H9 (cell line): ENCODE measurements at regions not wholly inside any gene's neighbourhood (a gene's known extent, or its start where the extent isn't known, plus 50 kb on each side); places are given as distances from the start of the nearest gene placed in this dataset.

ENCODE experiments used
- DNase-seq: peaks from one replicate; pipeline ENCODE4 v3.0.0-alpha.2; 2017
- H2AFZ ChIP-seq: one replicate; pipeline ENCODE4 v1.6.1; 2013; ENCODE audit warnings: mild to moderate bottlenecking, low read length, control low read depth, moderate library complexity
- H2AK5ac ChIP-seq: 2 replicates; pipeline ENCODE4 v1.6.1; 2013; ENCODE audit warnings: low read length, control low read depth, mixed read lengths; ENCODE audit not compliant: insufficient read length
- H2BK120ac ChIP-seq: one replicate; pipeline ENCODE4 v1.6.1; 2013; ENCODE audit warnings: low read depth, mild to moderate bottlenecking, low read length, control low read depth, inconsistent platforms; ENCODE audit not compliant: poor library complexity, severe bottlenecking
- H2BK12ac ChIP-seq: 2 replicates; pipeline ENCODE4 v1.6.1; 2013; ENCODE audit warnings: low read length, control low read depth, mixed read lengths, low read depth; ENCODE audit not compliant: insufficient read length
- H2BK15ac ChIP-seq: 2 replicates; pipeline ENCODE4 v1.6.1; 2013; ENCODE audit warnings: low read depth, low read length, control low read depth
- H2BK20ac ChIP-seq: one replicate; pipeline ENCODE4 v1.6.1; 2013; ENCODE audit warnings: low read depth, mild to moderate bottlenecking, low read length, control low read depth, inconsistent platforms; ENCODE audit not compliant: poor library complexity, severe bottlenecking
- H2BK5ac ChIP-seq: 2 replicates; pipeline ENCODE4 v1.6.1; 2013; ENCODE audit warnings: low read length, control low read depth, mixed read lengths; ENCODE audit not compliant: insufficient read length
- H3K14ac ChIP-seq: 2 replicates; pipeline ENCODE4 v1.6.1; 2013; ENCODE audit warnings: low read length, control low read depth; ENCODE audit not compliant: insufficient read depth
- H3K18ac ChIP-seq: 2 replicates; pipeline ENCODE4 v1.6.1; 2013; ENCODE audit warnings: low read depth, mild to moderate bottlenecking, mixed read lengths, low read length, control low read depth; ENCODE audit not compliant: insufficient read length
- H3K23ac ChIP-seq: 2 replicates; pipeline ENCODE4 v1.6.1; 2013; ENCODE audit warnings: low read length, control low read depth, mixed read lengths, low read depth; ENCODE audit not compliant: insufficient read length
- H3K23me2 ChIP-seq: 2 replicates; pipeline ENCODE4 v1.6.1; 2013; ENCODE audit warnings: low read depth, mild to moderate bottlenecking, mixed read lengths, low read length, control low read depth; ENCODE audit not compliant: insufficient read length, poor library complexity, severe bottlenecking
- H3K27ac ChIP-seq: 2 replicates; pipeline ENCODE4 v1.5.1; 2013; ENCODE audit warnings: low read length, control low read depth, mixed read lengths, low read depth; ENCODE audit not compliant: insufficient read length
- H3K27me3 ChIP-seq: 2 replicates; pipeline ENCODE4 v1.6.1; 2013; ENCODE audit warnings: low read length, control low read depth, inconsistent platforms; ENCODE audit not compliant: insufficient read depth
- H3K4ac ChIP-seq: 2 replicates; pipeline ENCODE4 v1.6.1; 2013; ENCODE audit warnings: low read depth, mild to moderate bottlenecking, control low read depth, inconsistent platforms, low read length, moderate library complexity
- H3K4me1 ChIP-seq: 2 replicates; pipeline ENCODE4 v1.6.1; 2013; ENCODE audit warnings: low read length, control low read depth, inconsistent platforms; ENCODE audit not compliant: insufficient read depth
- H3K4me2 ChIP-seq: 2 replicates; pipeline ENCODE4 v1.6.1; 2013; ENCODE audit warnings: low read length, control low read depth, mixed read lengths; ENCODE audit not compliant: insufficient read length, insufficient read depth
- H3K56ac ChIP-seq: 2 replicates; pipeline ENCODE4 v1.6.1; 2013; ENCODE audit warnings: low read depth, mild to moderate bottlenecking, mixed read lengths, low read length, control low read depth; ENCODE audit not compliant: insufficient read length
- H3K79me1 ChIP-seq: 2 replicates; pipeline ENCODE4 v1.6.1; 2013; ENCODE audit warnings: low read depth, mild to moderate bottlenecking, moderate library complexity, low read length, control low read depth, inconsistent platforms; ENCODE audit not compliant: insufficient read depth, poor library complexity, severe bottlenecking
- H3K79me2 ChIP-seq: 2 replicates; pipeline ENCODE4 v1.6.1; 2013; ENCODE audit warnings: low read length, control low read depth, inconsistent platforms; ENCODE audit not compliant: insufficient read depth
- H3K9ac ChIP-seq: 2 replicates; pipeline ENCODE4 v1.6.1; 2013; ENCODE audit warnings: low read length, control low read depth, mixed read lengths; ENCODE audit not compliant: insufficient read length; ENCODE audit errors: extremely low read depth
- H3K9me3 ChIP-seq: one replicate; pipeline ENCODE4 v1.6.1; 2013; ENCODE audit warnings: low read depth, low read length, inconsistent platforms; ENCODE audit not compliant: control insufficient read depth
- H3T11ph ChIP-seq: one replicate; pipeline ENCODE4 v1.6.1; 2013; ENCODE audit warnings: mild to moderate bottlenecking, low read length, control low read depth, inconsistent platforms
- H4K20me1 ChIP-seq: one replicate; pipeline ENCODE4 v1.6.1; 2013; ENCODE audit not compliant: control insufficient read depth, insufficient read length, insufficient read depth
- H4K5ac ChIP-seq: 2 replicates; pipeline ENCODE4 v1.6.1; 2013; ENCODE audit warnings: low read depth, mild to moderate bottlenecking, mixed read lengths, low read length, control low read depth; ENCODE audit not compliant: insufficient read length
- H4K8ac ChIP-seq: replicated peaks from 2 replicates; pipeline ENCODE4 v1.6.1; 2013; ENCODE audit warnings: low read length, control low read depth, mixed read lengths, low read depth; ENCODE audit not compliant: insufficient read length
- H4K91ac ChIP-seq: 2 replicates; pipeline ENCODE4 v1.6.1; 2013; ENCODE audit warnings: low read depth, mild to moderate bottlenecking, moderate library complexity, mixed read lengths, low read length, control low read depth; ENCODE audit not compliant: insufficient read length
- H3K27ac Mint-ChIP-seq, 3 experiments: 2 replicates in 2 of 3; 3 replicates in 1 of 3; pipeline ENCODE4 v1.8.0; 2020 to 2021; ENCODE audit warnings: mixed read lengths in 3 of 3, mild to moderate bottlenecking in 1 of 3, moderate library complexity in 1 of 3
- H3K27me3 Mint-ChIP-seq: 2 replicates; pipeline ENCODE4 v1.8.0; 2021; ENCODE audit warnings: low read depth, mild to moderate bottlenecking, moderate library complexity, mixed read lengths
- H3K36me3 Mint-ChIP-seq, 3 experiments: 2 replicates in 2 of 3; 3 replicates in 1 of 3; pipeline ENCODE4 v1.8.0; 2020 to 2021; ENCODE audit warnings: low read depth in 3 of 3, mixed read lengths in 3 of 3; ENCODE audit not compliant: insufficient read depth in 1 of 3
- H3K4me1 Mint-ChIP-seq, 2 experiments: 2 replicates each; pipeline ENCODE4 v1.8.0; 2020; ENCODE audit warnings: mixed read lengths in 2 of 2
- H3K4me3 Mint-ChIP-seq, 2 experiments: 2 replicates in 1 of 2; 3 replicates in 1 of 2; pipeline ENCODE4 v1.8.0; 2020 to 2021; ENCODE audit warnings: mild to moderate bottlenecking in 2 of 2, mixed read lengths in 2 of 2, moderate library complexity in 1 of 2
- H3K9me3 Mint-ChIP-seq, 2 experiments: 2 replicates in 1 of 2; 3 replicates in 1 of 2; pipeline ENCODE4 v1.8.0; 2020; ENCODE audit warnings: mild to moderate bottlenecking in 2 of 2, mixed read lengths in 2 of 2, moderate library complexity in 1 of 2
- CTCF ChIP-seq: fragments of 200-600 bp; sonication (generic); conservative IDR thresholded peaks from 3 replicates; pipeline ENCODE4 v1.8.0; 2021; ENCODE audit warnings: antibody characterized with exemption, mild to moderate bottlenecking
- WGBS: extraction: QIAGEN DNeasy Blood & Tissue Kit; methylation state at CpG from one replicate; pipeline ENCODE4 v1.1.7; 2013; ENCODE audit warnings: missing lambda C conversion rate, low lambda C conversion rate, mixed read lengths; ENCODE audit not compliant: insufficient read length; ENCODE audit errors: extremely low coverage; 5-methylcytosine and 5-hydroxymethylcytosine counted together

DNA sequence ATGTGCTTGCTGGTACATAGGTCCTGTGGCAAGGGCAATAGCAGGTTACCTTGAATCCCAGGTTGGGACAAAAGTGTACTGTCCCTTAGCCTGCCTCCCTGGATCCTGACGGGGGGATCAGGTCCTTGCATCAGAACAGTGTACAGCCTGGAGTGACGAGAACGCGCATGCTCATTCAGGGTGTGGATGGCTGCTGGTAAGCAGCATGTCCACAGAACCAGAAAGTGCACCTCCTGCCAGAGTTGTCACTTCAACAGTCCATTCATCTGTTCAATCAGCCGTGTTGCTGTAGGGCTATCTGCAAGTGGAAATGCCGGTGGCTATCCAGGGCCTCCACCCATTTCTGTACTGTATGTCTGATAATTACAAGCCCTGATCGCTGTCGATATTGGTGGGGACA, 236.3 kb upstream of the SOX4 start:
- Mint-ChIP-seq H3K4me3 (no peak overlapping the region), H3K27me3 (no peaks in the 10 kb centered on the region), H3K4me1 (peaks cover 14 to 27% of the 10 kb centered on the region in 2 experiments), H3K27ac (no peak overlapping the region), H3K9me3 (no peaks in the 10 kb centered on the region), H3K36me3 (peaks cover 0 to 2% (median 0%) of the 10 kb centered on the region in 3 experiments; a peak in 2 of 7 replicates)
- DNase-seq: no peak
- Histone ChIP-seq H2BK5ac (no peak overlapping the region), H2BK120ac (no peak overlapping the region), H3K23me2 (no peaks in the 10 kb centered on the region), H4K91ac (no peak overlapping the region), H2BK12ac (no peak overlapping the region), H2AFZ (no peak overlapping the region), H3K23ac (no peak overlapping the region), H3K27me3 (no peaks in the 10 kb centered on the region), H2AK5ac (no peak overlapping the region), H3K56ac (no peak overlapping the region), H3K4me1 (no peaks in the 10 kb centered on the region; the same call in 1 of the 2 replicates), H4K5ac (no peak overlapping the region), H3K79me2 (no peaks in the 10 kb centered on the region), H4K20me1 (no peaks in the 10 kb centered on the region), H3K14ac (no peak overlapping the region), H4K8ac (no peak overlapping the region), H3K4ac (no peak overlapping the region), H3K4me2 (no peak overlapping the region), H3K79me1 (no peaks in the 10 kb centered on the region), H3K9me3 (no peaks in the 10 kb centered on the region), H3K18ac (no peak overlapping the region), H2BK15ac (no peak overlapping the region), H2BK20ac (no peak overlapping the region), H3K9ac (no peak overlapping the region), H3K27ac (no peak overlapping the region), H3T11ph (no peak overlapping the region)
- WGBS: no CpG with 5 or more reads among the region's 8 CpGs
- no peak for TF ChIP-seq CTCF
